ENCODE measurements at regions not wholly inside any gene's neighbourhood (a gene's known extent, or its start where the extent isn't known, plus 50 kb on each side); places are given as distances from the start of the nearest gene placed in this dataset.
"Not testable (repeated sequence)": the region's sequence is repeated elsewhere in the genome, so short reads cannot be mapped to it uniquely, and the experiment has no call there.

DNA sequence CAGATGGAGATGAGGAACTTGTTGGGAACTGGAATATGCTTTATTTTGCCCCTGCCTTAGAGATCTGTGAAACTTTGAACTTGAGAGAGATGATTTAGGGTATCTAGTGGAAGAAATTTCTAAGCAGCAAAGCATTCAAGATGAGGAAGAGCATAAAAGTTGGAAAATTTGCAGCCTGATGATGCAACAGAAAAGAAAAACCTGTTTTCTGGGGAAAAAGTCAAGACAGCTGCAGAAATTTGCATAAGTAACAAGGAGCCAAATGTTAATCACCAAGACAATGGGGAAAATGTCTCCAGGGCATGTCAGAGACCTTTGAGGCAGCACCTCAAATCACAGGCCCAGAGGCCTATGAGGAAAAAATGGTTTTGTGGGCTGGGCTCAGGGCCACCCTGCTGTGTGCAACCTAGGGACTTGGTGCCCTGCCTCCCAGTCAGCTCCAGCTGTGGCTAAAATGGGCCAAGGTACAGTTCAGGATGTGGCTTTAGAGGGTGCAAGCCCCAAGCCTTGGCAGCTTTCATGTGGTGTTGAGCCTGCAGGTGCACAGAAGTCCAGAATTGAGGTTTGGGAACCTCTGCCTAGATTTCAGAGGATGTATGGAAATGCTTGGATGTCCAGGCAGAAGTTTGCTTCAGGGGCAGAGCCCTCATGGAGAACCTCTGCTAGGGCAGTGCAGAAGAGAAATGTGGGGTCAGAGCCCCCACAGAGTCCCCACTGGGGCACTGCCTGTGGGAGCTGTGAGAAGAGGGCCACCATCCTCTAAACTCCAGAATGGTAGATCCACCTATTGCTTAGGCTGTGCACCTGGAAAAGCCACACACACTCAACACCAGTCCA, 136.3 kb upstream of the RAB4A start:
- not testable (repeated sequence) for TF ChIP-seq YY1 (IDR thresholded peaks at IDR 0.05; ENCODE audit: insufficient read depth, insufficient read length); ZNF274 (IDR thresholded peaks at IDR 0.05; ENCODE audit: low read depth, low read length); SUZ12 (IDR thresholded peaks at IDR 0.05; ENCODE audit: extremely low read depth, insufficient read depth, insufficient read length)

Data from NT2/D1 (cell line).